HG02678 (cell line): ENCODE measurements at regions not wholly inside any gene's neighbourhood (a gene's known extent, or its start where the extent isn't known, plus 50 kb on each side); places are given as distances from the start of the nearest gene placed in this dataset.

ENCODE experiments used
- ATAC-seq: cut with Tn5 transposase; IDR thresholded peaks from one replicate; pipeline ENCODE4 v1.9.1; 2021; ENCODE audit warnings: mild to moderate bottlenecking, moderate library complexity; ENCODE audit not compliant: unreplicated experiment

- no peak for ATAC-seq
These were observed 213.9 kb downstream of the SOX4 start for GRCh38 chr6:21807299-21808044.

GRCh38 chr6:21808045-21808470, 214.5 kb downstream of the SOX4 start:
- no peak for ATAC-seq

DNA sequence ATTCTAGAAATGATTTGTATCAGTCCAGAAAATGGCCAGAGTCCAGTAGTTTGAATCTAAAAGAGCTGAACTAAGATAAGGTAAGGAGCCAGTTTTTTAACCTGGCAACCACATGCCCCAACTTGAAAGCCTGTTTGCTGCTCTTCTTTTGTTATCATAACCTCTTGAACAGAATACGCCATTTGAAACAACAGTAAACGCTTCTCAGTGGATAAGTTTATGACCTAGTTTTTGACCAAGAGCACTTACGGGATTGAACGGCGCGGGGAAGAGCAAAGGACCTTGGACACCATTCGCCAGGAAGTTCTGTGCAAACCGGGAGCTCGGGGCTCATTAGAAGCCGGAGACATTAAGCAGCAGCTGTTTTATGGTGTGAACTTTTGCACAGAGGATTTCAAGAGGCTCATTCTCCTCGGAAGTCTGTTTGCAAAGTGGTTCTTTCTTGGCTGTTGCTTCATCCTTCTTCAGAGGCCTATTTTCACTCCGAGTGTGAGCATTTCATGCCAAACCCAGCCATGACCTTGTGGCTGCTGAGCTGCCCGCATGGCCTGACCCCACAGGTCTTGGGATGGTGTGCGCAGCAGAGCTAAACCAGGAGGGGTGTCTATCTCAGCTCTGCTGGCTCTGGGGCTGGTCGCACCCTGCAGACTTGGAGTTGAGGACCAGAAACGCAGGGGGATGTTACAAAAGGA, 215.1 kb downstream of the SOX4 start:
- no peak for ATAC-seq

DNA sequence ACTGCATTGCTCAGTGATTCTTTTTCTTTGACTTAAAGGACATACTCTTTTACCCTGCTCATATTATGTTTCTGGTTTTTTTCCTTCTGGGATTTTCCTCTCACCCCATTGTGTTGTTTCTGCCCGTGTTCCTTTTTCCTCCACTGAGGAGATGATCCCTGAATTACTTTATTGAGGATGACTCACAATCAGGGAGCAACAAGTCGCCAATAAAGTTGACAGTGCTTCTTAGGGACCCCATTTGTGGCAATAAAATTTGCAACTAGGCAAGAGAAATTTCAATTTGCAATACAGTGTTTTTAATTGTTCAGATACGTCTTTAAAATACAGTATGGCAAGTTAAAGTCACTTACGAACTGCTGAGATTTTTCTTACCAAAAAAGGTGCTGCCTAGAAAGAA, 217.9 kb downstream of the SOX4 start:
- ATAC-seq: no peak

GRCh38 chr6:21816231-21816630, 222.7 kb downstream of the SOX4 start:
- ATAC-seq: no peak

DNA sequence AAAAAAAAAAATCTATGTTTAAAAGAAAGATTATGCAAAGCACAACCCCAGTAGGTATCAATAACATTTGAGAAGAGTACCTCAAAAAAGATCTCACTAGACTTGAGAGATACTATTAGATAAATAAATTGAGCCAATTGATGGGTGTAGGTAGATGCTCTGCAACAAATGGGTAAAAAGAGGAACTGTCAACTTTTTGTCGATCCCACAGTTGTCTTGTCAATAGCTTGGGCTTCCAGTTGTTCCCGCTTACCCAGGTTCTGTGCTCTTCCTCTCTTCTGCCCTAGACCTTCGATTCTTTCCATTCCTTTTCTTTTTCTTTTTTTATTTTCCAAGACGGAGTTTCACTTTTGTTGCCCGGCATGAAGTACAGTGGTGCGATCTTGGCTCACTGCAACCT, 226.9 kb downstream of the SOX4 start:
- ATAC-seq: no peak

GRCh38 chr6:21823371-21823770, 229.8 kb downstream of the SOX4 start:
- no peak for ATAC-seq

DNA sequence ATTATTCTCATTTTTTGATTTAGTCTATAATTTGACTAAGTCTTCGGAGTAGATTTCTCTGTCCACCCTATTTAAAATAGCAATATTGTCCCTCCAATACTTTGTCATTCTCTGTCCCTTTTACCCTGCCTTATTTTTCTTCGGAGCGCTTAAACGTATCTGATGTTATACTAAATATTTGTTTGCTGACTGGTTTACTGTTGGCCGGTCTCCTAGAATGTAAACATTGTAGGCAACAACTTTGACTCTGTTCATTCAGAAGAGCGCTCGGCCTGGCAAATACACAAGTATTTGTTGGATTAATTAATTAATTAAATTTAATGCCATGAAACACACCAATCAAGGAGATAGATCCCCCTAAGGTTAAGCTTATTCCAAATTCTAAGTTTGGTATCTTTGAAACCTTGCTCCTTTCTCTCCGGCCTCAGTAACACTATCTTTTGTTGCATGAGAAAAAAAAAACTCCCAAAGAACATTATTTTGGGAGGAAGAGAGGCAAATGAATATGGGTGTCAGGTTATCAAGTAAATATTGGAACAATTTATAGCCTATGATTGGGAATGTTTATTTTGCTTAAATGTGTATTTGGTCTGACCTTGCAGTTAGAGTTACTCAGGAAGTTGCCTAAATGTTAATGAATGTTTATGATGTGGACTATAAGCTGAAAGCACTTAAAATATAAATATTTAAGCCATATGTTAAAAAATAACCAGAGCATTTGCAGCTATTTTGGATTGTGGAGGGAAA, 231.1 kb downstream of the SOX4 start:
- no peak for ATAC-seq

GRCh38 chr6:21826023-21826422, 232.5 kb downstream of the SOX4 start:
- ATAC-seq: no peak

DNA sequence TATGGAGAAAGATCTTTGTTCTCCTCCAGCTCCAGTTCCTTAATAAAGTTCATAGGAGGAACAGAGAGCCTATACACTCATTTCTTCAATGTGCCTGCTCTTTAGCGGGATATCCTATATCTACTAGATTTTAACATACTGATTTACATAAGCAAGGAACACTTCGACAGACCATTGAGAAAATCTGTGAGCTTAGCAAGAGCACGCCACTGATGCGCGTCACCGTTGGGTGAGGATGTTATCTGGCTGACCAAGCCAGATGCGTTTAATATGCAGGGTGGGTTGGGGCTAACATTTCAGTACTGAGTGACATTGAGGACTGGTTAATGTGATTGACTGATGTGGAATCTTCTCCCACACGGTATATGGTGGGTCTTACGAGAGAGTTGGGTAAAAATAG, 233.4 kb downstream of the SOX4 start:
- no peak for ATAC-seq

GRCh38 chr6:21827425-21828202, 234.1 kb downstream of the SOX4 start:
- no peak for ATAC-seq

DNA sequence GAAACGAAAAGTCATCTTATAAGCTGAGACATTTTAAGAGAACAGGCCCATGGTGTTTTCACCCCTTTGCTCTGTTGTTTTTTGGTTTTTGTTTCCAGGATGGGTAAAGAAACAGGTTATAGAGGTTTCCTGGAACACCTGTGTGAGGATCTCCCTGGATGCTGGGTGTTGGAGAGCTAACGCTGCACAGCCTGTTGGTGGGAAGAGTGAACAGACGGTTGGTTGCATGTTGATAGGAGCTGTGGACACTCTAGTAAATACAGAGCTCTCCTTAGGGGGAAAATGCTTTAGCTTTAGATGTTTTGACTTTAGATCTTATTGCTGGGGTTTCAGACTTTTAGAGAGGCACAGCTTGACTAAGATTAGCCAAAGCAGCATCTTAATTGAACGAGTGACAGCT, 235.2 kb downstream of the SOX4 start:
- no peak for ATAC-seq

DNA sequence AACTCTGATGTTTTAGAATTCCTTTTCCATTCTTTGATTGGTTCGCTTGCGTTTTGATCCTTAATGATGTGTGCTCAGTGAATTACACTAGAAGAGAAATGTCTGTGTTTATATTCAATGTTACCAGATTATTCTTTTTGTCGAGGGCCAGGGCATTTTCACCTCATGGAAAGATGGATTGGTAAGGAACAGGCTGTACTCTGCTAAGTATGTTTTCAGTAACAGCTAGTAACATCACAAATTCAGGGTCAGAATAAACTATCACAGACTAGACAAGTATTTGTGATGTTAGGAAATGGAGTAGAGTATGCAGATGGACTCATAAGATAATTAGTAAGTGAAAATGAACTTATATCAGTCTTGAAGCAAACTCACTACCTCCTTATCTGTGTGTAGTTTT, 235.6 kb downstream of the SOX4 start:
- ATAC-seq: no peak

DNA sequence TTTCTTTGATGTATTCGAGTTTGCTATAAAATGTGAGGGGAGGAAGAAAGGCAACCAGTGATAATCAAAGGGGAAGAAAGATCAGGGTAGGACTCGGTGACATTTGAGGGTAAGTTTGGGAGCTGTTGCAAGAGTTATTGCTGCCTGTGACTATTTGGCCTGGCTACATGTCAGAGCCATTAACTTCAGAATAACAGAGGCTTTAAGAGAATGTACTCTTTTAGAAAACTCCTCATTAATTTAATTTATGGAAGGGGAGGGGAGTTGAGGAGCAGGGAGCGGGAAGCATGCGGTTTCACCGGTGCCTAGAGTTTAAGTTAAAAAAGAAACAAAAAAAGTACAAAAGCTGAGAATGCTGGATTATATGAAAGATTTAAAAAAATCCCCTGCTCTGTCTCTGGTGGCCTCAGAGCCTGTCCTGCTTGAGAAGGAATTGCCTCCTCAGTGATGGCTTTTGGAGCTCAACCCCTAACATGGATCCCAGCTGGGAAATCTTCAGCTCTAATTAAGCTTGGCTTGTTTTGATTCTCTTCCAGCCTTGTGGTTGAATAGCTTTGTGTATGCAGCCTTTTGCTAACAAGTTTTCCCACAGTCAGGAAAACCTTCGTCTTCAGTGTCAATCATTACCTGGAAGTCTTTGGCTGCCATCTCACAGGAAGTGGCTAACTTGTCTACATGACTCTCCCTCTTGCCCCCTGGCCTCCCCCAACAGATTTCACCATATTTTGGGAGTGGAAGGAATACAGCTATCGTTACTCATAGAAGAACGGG, 238.2 kb downstream of the SOX4 start:
- no peak for ATAC-seq

DNA sequence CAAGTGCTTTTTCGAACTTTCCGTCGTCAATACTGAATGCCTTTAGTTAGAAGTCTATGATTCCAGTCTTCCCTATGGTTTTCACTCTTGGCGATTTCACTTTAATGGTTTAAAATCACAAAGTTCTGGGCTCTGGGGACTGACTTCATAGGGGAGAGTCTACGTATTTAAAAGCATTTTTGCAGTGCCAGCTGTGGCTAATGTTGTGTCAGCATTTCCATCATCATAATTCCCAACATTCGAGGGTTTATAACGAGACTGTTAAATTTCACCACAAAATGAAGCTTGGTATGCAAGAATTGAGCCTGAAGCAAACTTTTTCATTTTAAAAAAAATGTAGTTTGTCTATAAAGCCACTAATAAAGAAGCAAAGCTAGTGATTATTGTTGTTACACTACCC, 242.7 kb downstream of the SOX4 start:
- ATAC-seq: no peak

GRCh38 chr6:21836772-21837425, 243.3 kb downstream of the SOX4 start:
- ATAC-seq: no peak

DNA sequence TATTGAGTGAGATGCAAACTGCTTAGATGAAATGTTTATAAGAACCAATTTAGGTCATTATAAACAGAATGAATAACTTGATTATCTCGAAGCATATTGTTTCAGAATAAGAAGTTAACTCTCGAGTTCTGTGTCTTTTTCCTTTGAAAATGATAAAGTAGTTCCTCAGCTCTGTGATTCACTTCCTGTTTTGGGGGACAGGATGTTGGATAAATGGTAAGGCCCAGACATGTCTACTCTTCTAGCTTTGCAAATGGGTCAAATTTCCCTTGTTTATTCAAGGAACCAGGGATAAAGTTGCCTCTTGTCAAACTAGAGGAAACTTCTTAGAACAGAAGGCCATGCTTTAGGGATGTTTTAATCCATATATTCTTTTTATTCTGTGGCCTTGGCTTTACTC, 246.9 kb downstream of the SOX4 start:
- ATAC-seq: no peak

GRCh38 chr6:21842875-21843645, 249.5 kb downstream of the SOX4 start:
- ATAC-seq: no peak
